Memory B cell (primary cell): ENCODE measurements at regions not wholly inside any gene's neighbourhood (a gene's known extent, or its start where the extent isn't known, plus 50 kb on each side); places are given as distances from the start of the nearest gene placed in this dataset.
A peak's percentile ranks its signal among the peaks of the same experiment; 100 is the strongest.

Source experiments
- ATAC-seq: fragments of 150-1000 bp; cut with Tn5 transposase; 2 replicates; pipeline ENCODE4 v1.10.0; 2021; ENCODE audit warnings: low read depth, mild to moderate bottlenecking, moderate library complexity
- DNase-seq, 2 donors: peaks; one replicate each; pipeline ENCODE4 v3.0.0; 2022; ENCODE audit warnings: low spot score in 2 of 2
- H3K27ac Mint-ChIP-seq: one replicate; pipeline ENCODE4 v1.8.0; 2022; ENCODE audit warnings: mild to moderate bottlenecking, moderate library complexity, mixed read lengths
- H3K27me3 Mint-ChIP-seq: one replicate; pipeline ENCODE4 v1.8.0; 2022; ENCODE audit warnings: mixed read lengths
- H3K36me3 Mint-ChIP-seq: one replicate; pipeline ENCODE4 v1.8.0; 2022; ENCODE audit warnings: mild to moderate bottlenecking, mixed read lengths
- H3K4me1 Mint-ChIP-seq: one replicate; pipeline ENCODE4 v1.8.0; 2022; ENCODE audit warnings: mixed read lengths
- H3K4me3 Mint-ChIP-seq: one replicate; pipeline ENCODE4 v1.8.0; 2022; ENCODE audit warnings: mild to moderate bottlenecking, moderate library complexity, mixed read lengths
- H3K9me3 Mint-ChIP-seq: one replicate; pipeline ENCODE4 v1.8.0; 2022; ENCODE audit warnings: mixed read lengths

GRCh38 chr13:44191504-44192171 is 182.0 kb upstream of the SERP2 start:
- H3K27me3 Mint-ChIP-seq, result peaks cover 17% of the 10 kb centered on the region
- ATAC-seq (peak; percentile 75), DNase-seq (peak in 1 of 2 donors; percentile 4)
- H3K4me3 Mint-ChIP-seq, result no peak overlapping the region
- H3K36me3 Mint-ChIP-seq, result no peaks in the 10 kb centered on the region
- H3K4me1 Mint-ChIP-seq, result peaks cover 2% of the 10 kb centered on the region
- H3K9me3 Mint-ChIP-seq, result no peaks in the 10 kb centered on the region
- H3K27ac Mint-ChIP-seq, result no peak overlapping the region

GRCh38 chr13:44193731-44194130 is 179.9 kb upstream of the SERP2 start:
- Mint-ChIP-seq H3K4me3 (no peak overlapping the region), H3K27me3 (peaks cover 15% of the 10 kb centered on the region), H3K36me3 (no peaks in the 10 kb centered on the region), H3K27ac (no peak overlapping the region), H3K4me1 (peaks cover 2% of the 10 kb centered on the region), H3K9me3 (no peaks in the 10 kb centered on the region)
- no peak for ATAC-seq
- no peak for DNase-seq

- DNase-seq (no peak), ATAC-seq (no peak)
- H3K36me3 Mint-ChIP-seq, result no peaks in the 10 kb centered on the region
- no peak overlapping the region for H3K27ac Mint-ChIP-seq
- peaks cover 17% of the 10 kb centered on the region for H3K27me3 Mint-ChIP-seq
- H3K9me3 Mint-ChIP-seq, result no peaks in the 10 kb centered on the region
- H3K4me3 Mint-ChIP-seq, result no peak overlapping the region
- H3K4me1 Mint-ChIP-seq, result peaks cover 2% of the 10 kb centered on the region
These were observed 178.4 kb upstream of the SERP2 start for GRCh38 chr13:44195245-44195644.

GRCh38 chr13:44196196-44196751 is 177.3 kb upstream of the SERP2 start:
- DNase-seq (no peak), ATAC-seq (no peak)
- H3K4me1 Mint-ChIP-seq, result peaks cover 2% of the 10 kb centered on the region
- H3K27ac Mint-ChIP-seq, result no peak overlapping the region
- peaks cover 17% of the 10 kb centered on the region for H3K27me3 Mint-ChIP-seq
- H3K9me3 Mint-ChIP-seq, result no peaks in the 10 kb centered on the region
- H3K4me3 Mint-ChIP-seq, result no peak overlapping the region
- no peaks in the 10 kb centered on the region for H3K36me3 Mint-ChIP-seq

- Mint-ChIP-seq H3K9me3 (no peaks in the 10 kb centered on the region), H3K4me1 (no peaks in the 10 kb centered on the region), H3K27ac (no peak overlapping the region), H3K36me3 (no peaks in the 10 kb centered on the region), H3K4me3 (no peak overlapping the region), H3K27me3 (peaks cover 17% of the 10 kb centered on the region)
- ATAC-seq (no peak), DNase-seq (no peak)
These were observed 175.5 kb upstream of the SERP2 start for GRCh38 chr13:44197791-44198770.

- H3K9me3 Mint-ChIP-seq, result no peaks in the 10 kb centered on the region
- no peak overlapping the region for H3K27ac Mint-ChIP-seq
- H3K36me3 Mint-ChIP-seq, result no peaks in the 10 kb centered on the region
- DNase-seq (no peak), ATAC-seq (no peak)
- H3K27me3 Mint-ChIP-seq, result peaks cover 17% of the 10 kb centered on the region
- H3K4me1 Mint-ChIP-seq, result no peaks in the 10 kb centered on the region
- no peak overlapping the region for H3K4me3 Mint-ChIP-seq
These were observed 174.8 kb upstream of the SERP2 start for GRCh38 chr13:44198826-44199225.

- ATAC-seq (no peak), DNase-seq (no peak)
- Mint-ChIP-seq H3K4me1 (no peaks in the 10 kb centered on the region), H3K9me3 (no peaks in the 10 kb centered on the region), H3K27me3 (peaks cover 22% of the 10 kb centered on the region), H3K36me3 (no peaks in the 10 kb centered on the region), H3K27ac (no peak overlapping the region), H3K4me3 (no peak overlapping the region)
These were observed 173.9 kb upstream of the SERP2 start for GRCh38 chr13:44199627-44200207.

GRCh38 chr13:44206434-44206833 is 167.2 kb upstream of the SERP2 start:
- ATAC-seq (no peak), DNase-seq (no peak)
- peaks cover 14% of the 10 kb centered on the region for H3K27me3 Mint-ChIP-seq
- no peak overlapping the region for H3K4me3 Mint-ChIP-seq
- H3K27ac Mint-ChIP-seq, result no peak overlapping the region
- H3K36me3 Mint-ChIP-seq, result no peaks in the 10 kb centered on the region
- H3K9me3 Mint-ChIP-seq, result peaks cover 3% of the 10 kb centered on the region
- H3K4me1 Mint-ChIP-seq, result no peaks in the 10 kb centered on the region

- Mint-ChIP-seq H3K27me3 (peaks cover 14% of the 10 kb centered on the region), H3K4me1 (no peaks in the 10 kb centered on the region), H3K36me3 (no peaks in the 10 kb centered on the region), H3K9me3 (peaks cover 3% of the 10 kb centered on the region), H3K4me3 (no peak overlapping the region), H3K27ac (no peak overlapping the region)
- ATAC-seq (no peak), DNase-seq (no peak)
These were observed 166.1 kb upstream of the SERP2 start for GRCh38 chr13:44207476-44207875.

- Mint-ChIP-seq H3K4me1 (no peaks in the 10 kb centered on the region), H3K9me3 (peaks cover 3% of the 10 kb centered on the region), H3K27ac (no peak overlapping the region), H3K36me3 (no peaks in the 10 kb centered on the region), H3K27me3 (peaks cover 14% of the 10 kb centered on the region), H3K4me3 (no peak overlapping the region)
- ATAC-seq (no peak), DNase-seq (no peak)
These were observed 163.1 kb upstream of the SERP2 start for GRCh38 chr13:44210525-44210924.

GRCh38 chr13:44211286-44211685 is 162.3 kb upstream of the SERP2 start:
- DNase-seq (no peak), ATAC-seq (no peak)
- Mint-ChIP-seq H3K27me3 (peaks cover 17% of the 10 kb centered on the region), H3K4me1 (no peaks in the 10 kb centered on the region), H3K27ac (no peak overlapping the region), H3K36me3 (no peaks in the 10 kb centered on the region), H3K4me3 (no peak overlapping the region), H3K9me3 (no peaks in the 10 kb centered on the region)

GRCh38 chr13:44211704-44212346 is 161.8 kb upstream of the SERP2 start:
- no peaks in the 10 kb centered on the region for H3K9me3 Mint-ChIP-seq
- DNase-seq (no peak), ATAC-seq (no peak)
- no peak overlapping the region for H3K4me3 Mint-ChIP-seq
- no peaks in the 10 kb centered on the region for H3K36me3 Mint-ChIP-seq
- H3K4me1 Mint-ChIP-seq, result no peaks in the 10 kb centered on the region
- H3K27me3 Mint-ChIP-seq, result peaks cover 17% of the 10 kb centered on the region
- no peak overlapping the region for H3K27ac Mint-ChIP-seq

- Mint-ChIP-seq H3K9me3 (no peaks in the 10 kb centered on the region), H3K27me3 (peaks cover 17% of the 10 kb centered on the region), H3K4me3 (no peak overlapping the region), H3K36me3 (no peaks in the 10 kb centered on the region), H3K27ac (no peak overlapping the region), H3K4me1 (no peaks in the 10 kb centered on the region)
- no peak for ATAC-seq
- no peak for DNase-seq
These were observed 160.8 kb upstream of the SERP2 start for GRCh38 chr13:44212633-44213396.
